ENCODE measurements at regions not wholly inside any gene's neighbourhood (a gene's known extent, or its start where the extent isn't known, plus 50 kb on each side); places are given as distances from the start of the nearest gene placed in this dataset.

- Histone ChIP-seq H3K4me3 (replicated peaks in 1 of 3; ENCODE audit: insufficient read depth in 1 of 3, low read depth in 1 of 3, low read length in 3 of 3) (no peak overlapping the region), H3K36me3 (ENCODE audit: control insufficient read depth in 2 of 2, extremely low read depth in 1 of 2, insufficient read depth in 2 of 2, low read length in 2 of 2) (no peaks in the 10 kb centered on the region), H2AFZ (ENCODE audit: low read depth, low read length) (no peak overlapping the region), H3K4me1 (ENCODE audit: control insufficient read depth, extremely low read depth, insufficient read depth, low read length) (no peaks in the 10 kb centered on the region), H3K79me2 (ENCODE audit: control insufficient read depth, insufficient read depth, low read length) (no peaks in the 10 kb centered on the region), H4K20me1 (replicated peaks; ENCODE audit: control insufficient read depth, extremely low read depth, insufficient read depth, low read length) (no peaks in the 10 kb centered on the region), H3K4me2 (ENCODE audit: insufficient read depth, low read length) (no peak overlapping the region), H3K27ac (ENCODE audit: insufficient read depth, low read depth, low read length) (no peak overlapping the region), H3K9me3 (replicated peaks; ENCODE audit: control insufficient read depth, insufficient read depth, low read length) (no peaks in the 10 kb centered on the region), H3K9me1 (replicated peaks; ENCODE audit: control insufficient read depth, extremely low read depth, insufficient read depth, low read length) (no peaks in the 10 kb centered on the region), H3K9ac (replicated peaks; ENCODE audit: extremely low read depth, insufficient read depth, low read length) (no peak overlapping the region), H3K27me3 (ENCODE audit: control insufficient read depth in 2 of 2, insufficient read depth in 2 of 2, low read length in 2 of 2) (no peaks in the 10 kb centered on the region)
- DNase-seq (ENCODE audit: low read depth, low spot score) (no peak), FAIRE-seq (no peak)
- POLR2A ChIA-PET: no interaction called here
- intact Hi-C loops (cut with micrococcal nuclease) (no loop called here), dilution Hi-C loops (cut with MboI; ENCODE audit: extremely low pct_ligation_motif_present, low sequenced_read_pairs) (no loop called here)
- CTCF ChIA-PET: interaction anchor here (1.0 to 1.2 kb wide), 2 partner anchors 92 to 98 kb away, joined by 3 read pairs; no protein-coding TSS in a partner anchor
- no TSS peak for BruUV-seq (replicated peaks)
- no peak for TF ChIP-seq MYC (IDR thresholded peaks at IDR 0.05; ENCODE audit: low read depth, low read length)
- TF ChIP-seq FOS (IDR thresholded peaks at IDR 0.05; ENCODE audit: borderline replicate concordance, insufficient read depth, low read length): no peak
- TF ChIP-seq JUN (IDR thresholded peaks at IDR 0.05; ENCODE audit: borderline replicate concordance, insufficient read depth, insufficient read length, low read depth): no peak
- no peak for TF ChIP-seq CTCF (IDR thresholded peaks at IDR 0.05; ENCODE audit: extremely low read depth in 1 of 2, insufficient read depth in 1 of 2, low read depth in 1 of 2, low read length in 2 of 2)
- TF ChIP-seq MAX (IDR thresholded peaks at IDR 0.05; ENCODE audit: insufficient read depth, insufficient read length): no peak
- no peak for TF ChIP-seq POLR2A (IDR thresholded peaks at IDR 0.05; ENCODE audit: low read depth, low read length)
- no peak for TF ChIP-seq POLR2AphosphoS5 (IDR thresholded peaks at IDR 0.05; ENCODE audit: insufficient read depth, low read depth, low read length)
- no peak for TF ChIP-seq EZH2 (IDR thresholded peaks at IDR 0.05; ENCODE audit: borderline replicate concordance, low read depth, low read length, severe bottlenecking)
- no peak for TF ChIP-seq GATA2 (IDR thresholded peaks at IDR 0.05; ENCODE audit: insufficient read depth, insufficient read length, low read depth, low read length)
These were observed 310.0 kb downstream of the SOX9 start for GRCh38 chr17:72430611-72431432.
